GM12878 (cell line): ENCODE measurements at regions not wholly inside any gene's neighbourhood (a gene's known extent, or its start where the extent isn't known, plus 50 kb on each side); places are given as distances from the start of the nearest gene placed in this dataset.

Experiments used
- ATAC-seq: fragments of 200-7000 bp; cut with Tn5 transposase; 3 replicates; pipeline ENCODE4 v1.9.1; 2020; ENCODE audit warnings: mild to moderate bottlenecking, moderate library complexity
- BruUV-seq: library from RNA; stranded (reverse); fragments of 400-500 nt; replicated peaks from 2 replicates; lab custom pipeline; 2021; lab: Mats Ljungman, UMichigan
- CTCF ChIA-PET: fragments of 300-600 bp; sonication (Branson Sonifier 250); formaldehyde crosslinking; extraction: SDS; loops from one replicate; lab custom pipeline; 2021; ENCODE audit warnings: inconsistent platforms; lab: Yijun Ruan, JAX
- POLR2A ChIA-PET: fragments of 350-600 bp; formaldehyde crosslinking; extraction: SDS; loops from one replicate; lab custom pipeline; 2021; ENCODE audit warnings: inconsistent platforms; lab: Charles Lee
- RAD21 ChIA-PET: fragments of 300-600 bp; sonication (Branson Sonifier 250); formaldehyde crosslinking; loops from one replicate; lab custom pipeline; 2023; ENCODE audit warnings: antibody characterized with exemption; ENCODE audit not compliant: unreplicated experiment; lab: Charles Lee
- SMC1A ChIA-PET: fragments of 300-600 bp; sonication (Branson Sonifier 250); formaldehyde crosslinking; loops from one replicate; lab custom pipeline; 2023; ENCODE audit not compliant: unreplicated experiment, uncharacterized antibody; lab: Charles Lee
- DNase-seq: peaks from one replicate; pipeline ENCODE4 v3.0.0-alpha.2; 2011; ENCODE audit warnings: low read depth, low spot score
- FAIRE-seq: peaks from 3 replicates; lab custom pipeline; 2011; peaks lifted over from hg19 to GRCh38; lab: Jason Lieb, UNC
- H2AFZ ChIP-seq: 2 replicates; pipeline ENCODE4 v1.6.0; 2011; ENCODE audit warnings: low read depth, low read length, control low read depth; ENCODE audit not compliant: control insufficient read depth
- H3K27ac ChIP-seq: 2 replicates; pipeline ENCODE4 v1.5.1; 2011; ENCODE audit warnings: control low read depth; ENCODE audit not compliant: control insufficient read depth, insufficient read depth
- H3K27me3 ChIP-seq, 2 experiments: replicated peaks in 1 of 2; 2 replicates each; pipeline versions ENCODE4 v1.6.0 to v1.6.1; 2011; ENCODE audit warnings: low read length in 1 of 2; ENCODE audit not compliant: control insufficient read depth in 2 of 2, insufficient read depth in 2 of 2
- H3K36me3 ChIP-seq, 2 experiments: 2 replicates each; pipeline ENCODE4 v1.5.1; 2011; ENCODE audit warnings: low read length in 1 of 2; ENCODE audit not compliant: control insufficient read depth in 2 of 2, insufficient read depth in 2 of 2
- H3K4me1 ChIP-seq: 2 replicates; pipeline ENCODE4 v1.6.1; 2011; ENCODE audit warnings: mild to moderate bottlenecking, low read length, moderate library complexity, mixed read lengths; ENCODE audit not compliant: control insufficient read depth, insufficient read depth
- H3K4me2 ChIP-seq: 2 replicates; pipeline ENCODE4 v1.6.0; 2011; ENCODE audit warnings: control low read depth; ENCODE audit not compliant: control insufficient read depth, insufficient read depth
- H3K4me3 ChIP-seq: fragments of 200-600 bp; sonication (generic); 2 replicates; pipeline ENCODE4 v1.5.1; 2016
- H3K79me2 ChIP-seq: 2 replicates; pipeline ENCODE4 v1.6.0; 2011; ENCODE audit warnings: low read length; ENCODE audit not compliant: control insufficient read depth, insufficient read depth
- H3K9ac ChIP-seq: 2 replicates; pipeline ENCODE4 v1.8.0; 2011; ENCODE audit warnings: low read length, control low read depth, mixed read lengths; ENCODE audit not compliant: control insufficient read depth, insufficient read depth
- H3K9me3 ChIP-seq: replicated peaks from 3 replicates; pipeline ENCODE4 v1.5.1; 2011; ENCODE audit warnings: mild to moderate bottlenecking, low read length; ENCODE audit not compliant: control insufficient read depth, insufficient read depth
- H4K20me1 ChIP-seq: 2 replicates; pipeline ENCODE4 v1.6.0; 2011; ENCODE audit not compliant: control insufficient read depth, insufficient read depth
- BCL3 ChIP-seq: IDR thresholded peaks from 2 replicates; pipeline ENCODE4 v1.6.1; 2011; ENCODE audit warnings: borderline replicate concordance, low read depth, mild to moderate bottlenecking, moderate library complexity, low read length; ENCODE audit not compliant: insufficient read depth, poor library complexity, severe bottlenecking
- CEBPB ChIP-seq, 2 experiments: fragments of 150-350 bp in 1 of 2; IDR thresholded peaks; 2 replicates each; pipeline ENCODE4 v1.6.1; 2012 to 2014; ENCODE audit warnings: low read depth in 2 of 2, low read length in 2 of 2, borderline replicate concordance in 1 of 2, inconsistent platforms in 1 of 2
- EP300 ChIP-seq, 2 experiments: fragments of 150-350 bp in 1 of 2; IDR thresholded peaks; 2 replicates each; pipeline ENCODE4 v1.6.1; 2011 to 2012; ENCODE audit warnings: low read depth in 2 of 2, low read length in 2 of 2, borderline replicate concordance in 1 of 2, improper control_type of control experiment in 1 of 2, inconsistent platforms in 1 of 2; ENCODE audit not compliant: control insufficient read depth in 1 of 2
- JUNB ChIP-seq: IDR thresholded peaks from 2 replicates; pipeline ENCODE4 v1.6.1; 2016; ENCODE audit warnings: antibody characterized with exemption, mild to moderate bottlenecking
- KLF5 ChIP-seq: fragments of 450-650 bp; IDR thresholded peaks from 2 replicates; pipeline ENCODE4 v1.6.1; 2014; ENCODE audit warnings: mild to moderate bottlenecking; ENCODE audit not compliant: partially characterized antibody
- LARP7 ChIP-seq: fragments of 450-650 bp; IDR thresholded peaks from 2 replicates; pipeline ENCODE4 v1.6.1; 2017; ENCODE audit warnings: mild to moderate bottlenecking
- MXI1 ChIP-seq: fragments of 150-350 bp; IDR thresholded peaks from 2 replicates; pipeline ENCODE4 v1.6.1; 2011; ENCODE audit warnings: low read depth, mild to moderate bottlenecking, inconsistent platforms, low read length, improper control_type of control experiment
- MYB ChIP-seq: fragments of 150-350 bp; IDR thresholded peaks from 2 replicates; pipeline ENCODE4 v1.6.1; 2014; ENCODE audit warnings: mild to moderate bottlenecking, low read depth, low read length, borderline replicate concordance
- NR2C2 ChIP-seq: IDR thresholded peaks from 2 replicates; pipeline ENCODE4 v1.6.1; 2011; ENCODE audit warnings: borderline replicate concordance, low read depth; ENCODE audit not compliant: control insufficient read depth, insufficient read length
- PAX8 ChIP-seq: fragments of 450-650 bp; IDR thresholded peaks from 2 replicates; pipeline ENCODE4 v1.6.1; 2017; ENCODE audit warnings: mild to moderate bottlenecking, moderate library complexity
- PBX3 ChIP-seq: IDR thresholded peaks from 2 replicates; pipeline ENCODE4 v1.6.1; 2011; ENCODE audit warnings: mild to moderate bottlenecking, low read depth, low read length, moderate library complexity; ENCODE audit not compliant: insufficient replicate concordance
- POLR2AphosphoS2 ChIP-seq: IDR thresholded peaks from 2 replicates; pipeline ENCODE4 v1.6.1; 2011; ENCODE audit warnings: low read depth, mild to moderate bottlenecking, low read length, improper control_type of control experiment, moderate library complexity
- SPI1 ChIP-seq: IDR thresholded peaks from 2 replicates; pipeline ENCODE4 v1.6.1; 2011; ENCODE audit warnings: low read depth, mild to moderate bottlenecking, low read length, moderate library complexity, borderline replicate concordance; ENCODE audit not compliant: insufficient read depth
- TCF12 ChIP-seq: IDR thresholded peaks from 2 replicates; pipeline ENCODE4 v1.6.1; 2011; ENCODE audit warnings: low read depth, mild to moderate bottlenecking, low read length
- ZNF217 ChIP-seq: fragments of 450-650 bp; IDR thresholded peaks from 2 replicates; pipeline ENCODE4 v1.6.1; 2017; ENCODE audit warnings: antibody characterized with exemption, mild to moderate bottlenecking
- ZNF274 ChIP-seq: IDR thresholded peaks from one replicate; pipeline ENCODE4 v1.8.0; 2011; ENCODE audit not compliant: insufficient read length, insufficient read depth
- ZZZ3 ChIP-seq: IDR thresholded peaks from 2 replicates; pipeline ENCODE4 v1.6.1; 2011; ENCODE audit warnings: low read depth; ENCODE audit not compliant: control insufficient read depth, insufficient read length
- in situ Hi-C: fragments of 300-500 bp; cut with MboI; formaldehyde crosslinking; loops from 9 replicates; pipeline ENCODE4 v1.14.3; 2018; ENCODE audit warnings: mixed read lengths
- intact Hi-C: fragments of 100-400 bp; cut with micrococcal nuclease; formaldehyde crosslinking; loops from one replicate; pipeline ENCODE4 v1.14.2; 2022; ENCODE audit not compliant: unreplicated experiment

GRCh38 chr13:70237131-70237530, 128.9 kb upstream of the KLHL1 start:
- DNase-seq, result no peak
- in situ Hi-C loops, result no loop called here
- ATAC-seq, result no peak

More at GRCh38 chr13:70237131-70237530, 128.9 kb upstream of the KLHL1 start:
- Histone ChIP-seq H3K79me2 (no peaks in the 10 kb centered on the region), H3K4me1 (no peaks in the 10 kb centered on the region), H3K27ac (no peak overlapping the region), H2AFZ (no peak overlapping the region), H3K27me3 (no peaks in the 10 kb centered on the region), H4K20me1 (no peaks in the 10 kb centered on the region), H3K9ac (no peak overlapping the region), H3K4me3 (no peak overlapping the region)
- BruUV-seq, result no TSS peak
- SMC1A ChIA-PET, result no interaction called here
- intact Hi-C loops, result no loop called here
- TF ChIP-seq BCL3, result no peak
- no peak for TF ChIP-seq SPI1
- TF ChIP-seq MYB, result no peak
- no peak for TF ChIP-seq ZZZ3
- TF ChIP-seq LARP7, result no peak
- TF ChIP-seq ZNF217, result no peak
- TF ChIP-seq PAX8, result no peak
- TF ChIP-seq ZNF274, result no peak
- no peak for TF ChIP-seq JUNB
- TF ChIP-seq MXI1, result no peak
- TF ChIP-seq TCF12, result no peak
- no peak for TF ChIP-seq KLF5
- no peak for TF ChIP-seq PBX3
- no peak for TF ChIP-seq POLR2AphosphoS2
- no peak for TF ChIP-seq CEBPB (IDR thresholded peaks at IDR 0.05; ENCODE audit: borderline replicate concordance in 1 of 2, low read depth in 2 of 2, low read length in 2 of 2)
- no peak for TF ChIP-seq NR2C2
- TF ChIP-seq EP300 (IDR thresholded peaks at IDR 0.05; ENCODE audit: borderline replicate concordance in 1 of 2, control insufficient read depth in 1 of 2, low read depth in 2 of 2, low read length in 2 of 2), result no peak
- TF ChIP-seq, all 136 proteins: peak for 0
- CTCF ChIA-PET, result no interaction called here
- Histone ChIP-seq H3K4me2 (no peak overlapping the region), H3K36me3 (no peaks in the 10 kb centered on the region), H3K9me3 (no peaks in the 10 kb centered on the region)
- POLR2A ChIA-PET, result no interaction called here
- FAIRE-seq, result no peak
- RAD21 ChIA-PET, result no interaction called here
